Mesothelial cell of epicardium (in vitro differentiated cells): ENCODE measurements at regions not wholly inside any gene's neighbourhood (a gene's known extent, or its start where the extent isn't known, plus 50 kb on each side); places are given as distances from the start of the nearest gene placed in this dataset.

Experiments used
- DNase-seq, 2 experiments: peaks; one replicate each; pipeline ENCODE4 v3.0.0; 2021; ENCODE audit warnings: low spot score in 2 of 2; ENCODE audit not compliant: unreplicated experiment in 2 of 2
- H3K27ac Mint-ChIP-seq: 2 replicates; pipeline ENCODE4 v1.8.0; 2021; ENCODE audit warnings: mixed read lengths
- H3K27me3 Mint-ChIP-seq: 2 replicates; pipeline ENCODE4 v1.8.0; 2021; ENCODE audit warnings: low read depth, mixed read lengths
- H3K36me3 Mint-ChIP-seq: 2 replicates; pipeline ENCODE4 v1.8.0; 2021; ENCODE audit warnings: mixed read lengths
- H3K4me1 Mint-ChIP-seq: 2 replicates; pipeline ENCODE4 v1.8.0; 2021; ENCODE audit warnings: mixed read lengths
- H3K4me3 Mint-ChIP-seq: 2 replicates; pipeline ENCODE4 v1.8.0; 2021; ENCODE audit warnings: mild to moderate bottlenecking, moderate library complexity, mixed read lengths
- H3K9me3 Mint-ChIP-seq: 2 replicates; pipeline ENCODE4 v1.8.0; 2021; ENCODE audit warnings: mixed read lengths
- CTCF ChIP-seq: fragments of 200-600 bp; sonication (generic); IDR thresholded peaks from one replicate; pipeline ENCODE4 v1.5.0; 2021; ENCODE audit warnings: antibody characterized with exemption; ENCODE audit not compliant: unreplicated experiment

GRCh38 chr13:88648598-88649373 is 977.6 kb downstream of the SLITRK5 start:
- H3K36me3 Mint-ChIP-seq: no peaks in the 10 kb centered on the region
- H3K9me3 Mint-ChIP-seq: peaks cover 38% of the 10 kb centered on the region
- no peak for DNase-seq
- no peaks in the 10 kb centered on the region for H3K27me3 Mint-ChIP-seq
- no peaks in the 10 kb centered on the region for H3K4me1 Mint-ChIP-seq
- TF ChIP-seq CTCF: no peak
- no peak overlapping the region for H3K27ac Mint-ChIP-seq
- H3K4me3 Mint-ChIP-seq: no peak overlapping the region

- Mint-ChIP-seq H3K36me3 (no peaks in the 10 kb centered on the region), H3K4me3 (no peak overlapping the region), H3K27ac (no peak overlapping the region), H3K27me3 (no peaks in the 10 kb centered on the region), H3K9me3 (peaks cover 28% of the 10 kb centered on the region), H3K4me1 (no peaks in the 10 kb centered on the region)
- no peak for DNase-seq
- TF ChIP-seq CTCF: no peak
These were observed 978.7 kb downstream of the SLITRK5 start for GRCh38 chr13:88649855-88650254.

- Mint-ChIP-seq H3K27ac (no peak overlapping the region), H3K36me3 (no peaks in the 10 kb centered on the region), H3K27me3 (no peaks in the 10 kb centered on the region), H3K4me3 (no peak overlapping the region), H3K9me3 (peaks cover 20% of the 10 kb centered on the region), H3K4me1 (no peaks in the 10 kb centered on the region)
- TF ChIP-seq CTCF: no peak
- DNase-seq: no peak
These were observed 980.4 kb downstream of the SLITRK5 start for GRCh38 chr13:88651531-88651930.

- TF ChIP-seq CTCF: no peak
- H3K27ac Mint-ChIP-seq: no peak overlapping the region
- no peak overlapping the region for H3K4me3 Mint-ChIP-seq
- no peaks in the 10 kb centered on the region for H3K27me3 Mint-ChIP-seq
- H3K9me3 Mint-ChIP-seq: peaks cover 23% of the 10 kb centered on the region
- DNase-seq: no peak
- peaks cover 4% of the 10 kb centered on the region for H3K36me3 Mint-ChIP-seq
- H3K4me1 Mint-ChIP-seq: no peaks in the 10 kb centered on the region
These were observed 985.6 kb downstream of the SLITRK5 start for GRCh38 chr13:88656751-88657150.

GRCh38 chr13:88670509-88670908 is 999.3 kb downstream of the SLITRK5 start:
- no peaks in the 10 kb centered on the region for H3K4me1 Mint-ChIP-seq
- H3K36me3 Mint-ChIP-seq: no peaks in the 10 kb centered on the region
- no peak overlapping the region for H3K4me3 Mint-ChIP-seq
- H3K27me3 Mint-ChIP-seq: no peaks in the 10 kb centered on the region
- H3K9me3 Mint-ChIP-seq: no peaks in the 10 kb centered on the region
- no peak for DNase-seq
- no peak overlapping the region for H3K27ac Mint-ChIP-seq
- no peak for TF ChIP-seq CTCF
